KOPT-K1 (cell line): ENCODE measurements at regions not wholly inside any gene's neighbourhood (a gene's known extent, or its start where the extent isn't known, plus 50 kb on each side); places are given as distances from the start of the nearest gene placed in this dataset.

Source experiments
- H3K27ac ChIP-seq: fragments of 200-600 bp; sonication (generic); 2 replicates; pipeline ENCODE4 v1.5.1; 2016; ENCODE audit warnings: antibody characterized with exemption, mild to moderate bottlenecking, low read depth, low read length; ENCODE audit not compliant: poor library complexity, severe bottlenecking
- H3K36me3 ChIP-seq: fragments of 200-600 bp; sonication (generic); 2 replicates; pipeline ENCODE4 v1.5.1; 2017; ENCODE audit warnings: antibody characterized with exemption, mild to moderate bottlenecking, low read length, moderate library complexity; ENCODE audit not compliant: insufficient read depth
- H3K9me3 ChIP-seq: fragments of 200-600 bp; sonication (generic); 2 replicates; pipeline ENCODE4 v1.5.1; 2017; ENCODE audit warnings: antibody characterized with exemption, low read length, mild to moderate bottlenecking; ENCODE audit not compliant: insufficient read depth, poor library complexity, severe bottlenecking

DNA sequence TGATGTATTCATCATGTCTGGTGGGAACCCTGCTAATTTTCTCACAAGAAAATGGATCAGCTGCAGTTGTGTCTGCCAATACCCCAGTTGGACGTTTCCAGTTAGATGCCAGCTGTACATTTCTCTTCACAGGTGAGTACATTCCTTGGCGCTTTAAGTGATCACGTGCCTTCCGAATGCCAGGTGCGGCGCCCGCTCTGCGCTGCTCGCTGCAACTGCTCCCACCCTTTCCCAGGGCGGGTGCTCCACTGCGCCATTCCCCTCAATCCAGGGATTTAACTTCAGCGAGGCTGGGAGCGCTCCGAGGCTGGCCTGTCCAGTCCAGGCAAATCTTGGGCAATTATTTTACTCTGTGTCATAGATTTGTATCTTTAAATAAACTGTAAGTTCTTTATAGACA is 225.0 kb upstream of the RAB6C start:
- Histone ChIP-seq H3K27ac (no peak overlapping the region), H3K9me3 (no peaks in the 10 kb centered on the region), H3K36me3 (no peaks in the 10 kb centered on the region)

DNA sequence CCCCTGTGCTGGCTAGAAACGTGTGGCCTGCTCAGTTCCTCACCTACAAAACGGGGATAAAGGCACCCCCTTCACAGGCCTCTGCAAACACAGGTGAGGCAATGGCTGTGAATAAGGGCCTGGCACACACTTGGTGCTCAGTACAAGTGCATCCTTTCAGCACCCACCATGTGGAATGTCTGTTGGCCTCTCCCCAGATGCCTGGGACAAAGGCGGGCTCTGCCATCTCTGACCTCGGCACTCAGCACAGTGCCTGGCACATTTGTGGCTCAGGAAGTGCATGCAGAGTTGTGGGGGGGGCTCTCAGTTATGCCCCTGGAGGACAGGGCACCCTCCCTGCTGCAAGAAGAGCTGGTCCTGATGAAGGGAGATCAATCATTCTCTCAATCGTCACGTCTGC is 224.6 kb upstream of the RAB6C start:
- no peaks in the 10 kb centered on the region for H3K9me3 ChIP-seq

DNA sequence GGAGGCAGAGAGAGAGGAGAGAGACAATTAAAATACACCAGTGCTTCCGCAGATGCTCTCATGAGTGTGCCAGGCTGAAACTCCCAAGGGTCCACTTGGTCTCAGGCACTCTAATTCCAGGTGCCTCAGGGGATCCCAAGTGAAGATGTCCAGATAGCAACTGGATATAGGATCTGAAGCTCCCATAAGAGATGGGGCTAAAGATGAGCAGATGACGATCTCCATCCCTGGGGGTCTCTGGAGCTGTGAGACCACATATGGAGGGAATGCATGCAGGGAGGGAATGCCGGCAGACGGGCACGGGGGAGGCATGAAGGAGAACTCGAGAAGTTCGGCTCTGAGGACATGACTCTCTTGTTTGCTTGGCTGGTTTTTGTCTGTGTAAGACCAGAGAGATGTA is 223.7 kb upstream of the RAB6C start:
- Histone ChIP-seq H3K36me3 (no peaks in the 10 kb centered on the region), H3K9me3 (no peaks in the 10 kb centered on the region), H3K27ac (no peak overlapping the region)

More for the DNA sequence above, 224.6 kb upstream of the RAB6C start:
- Histone ChIP-seq H3K27ac (no peak overlapping the region), H3K36me3 (no peaks in the 10 kb centered on the region)

DNA sequence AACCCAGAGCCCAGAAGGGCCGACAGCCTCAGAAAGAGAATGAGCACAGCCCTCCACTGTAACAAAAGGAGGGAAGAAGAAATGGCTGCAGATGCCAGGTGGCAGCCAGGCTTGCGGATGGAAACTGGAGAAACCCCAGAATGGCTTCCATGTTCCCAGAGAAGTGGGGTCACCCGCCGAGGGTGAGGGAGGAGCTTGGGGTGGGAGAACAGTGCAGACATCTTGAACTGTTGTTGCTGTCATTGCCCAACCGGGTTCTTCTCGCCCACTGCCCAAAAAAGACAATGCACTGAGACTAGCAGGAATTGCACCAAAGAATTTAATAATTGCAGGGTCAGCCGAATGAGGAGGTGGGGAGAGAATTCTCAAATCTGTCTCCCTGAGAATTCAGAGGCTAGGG is 223.2 kb upstream of the RAB6C start:
- Histone ChIP-seq H3K27ac (no peak overlapping the region), H3K9me3 (no peaks in the 10 kb centered on the region), H3K36me3 (no peaks in the 10 kb centered on the region)

DNA sequence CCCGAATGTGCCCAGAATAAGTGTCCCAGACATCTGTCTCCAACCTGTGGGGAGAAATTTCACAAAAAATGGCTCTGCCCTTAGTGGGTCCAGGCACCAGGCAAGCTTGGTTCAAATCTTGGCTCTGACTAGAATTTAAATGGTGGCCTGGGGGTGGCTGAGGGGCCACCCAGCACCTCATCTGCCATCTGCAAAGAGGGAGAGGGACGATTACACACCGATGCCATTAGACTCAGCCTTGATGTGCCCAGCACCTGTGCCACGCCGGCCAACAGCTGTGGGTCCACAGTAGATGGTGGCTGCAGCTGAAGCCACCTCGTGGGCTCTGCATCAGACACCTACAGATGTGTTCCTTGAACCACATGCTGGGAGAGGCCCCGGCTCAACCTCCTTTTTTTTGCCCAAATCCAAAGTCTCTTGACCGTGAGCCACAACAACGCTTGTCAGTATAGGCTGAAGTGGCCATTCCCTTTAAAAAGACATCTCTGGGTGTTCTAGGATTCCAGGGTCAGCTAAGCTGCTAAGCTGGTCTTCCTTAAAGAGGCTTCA is 222.0 kb upstream of the RAB6C start:
- Histone ChIP-seq H3K27ac (no peak overlapping the region), H3K9me3 (no peaks in the 10 kb centered on the region), H3K36me3 (no peaks in the 10 kb centered on the region)

DNA sequence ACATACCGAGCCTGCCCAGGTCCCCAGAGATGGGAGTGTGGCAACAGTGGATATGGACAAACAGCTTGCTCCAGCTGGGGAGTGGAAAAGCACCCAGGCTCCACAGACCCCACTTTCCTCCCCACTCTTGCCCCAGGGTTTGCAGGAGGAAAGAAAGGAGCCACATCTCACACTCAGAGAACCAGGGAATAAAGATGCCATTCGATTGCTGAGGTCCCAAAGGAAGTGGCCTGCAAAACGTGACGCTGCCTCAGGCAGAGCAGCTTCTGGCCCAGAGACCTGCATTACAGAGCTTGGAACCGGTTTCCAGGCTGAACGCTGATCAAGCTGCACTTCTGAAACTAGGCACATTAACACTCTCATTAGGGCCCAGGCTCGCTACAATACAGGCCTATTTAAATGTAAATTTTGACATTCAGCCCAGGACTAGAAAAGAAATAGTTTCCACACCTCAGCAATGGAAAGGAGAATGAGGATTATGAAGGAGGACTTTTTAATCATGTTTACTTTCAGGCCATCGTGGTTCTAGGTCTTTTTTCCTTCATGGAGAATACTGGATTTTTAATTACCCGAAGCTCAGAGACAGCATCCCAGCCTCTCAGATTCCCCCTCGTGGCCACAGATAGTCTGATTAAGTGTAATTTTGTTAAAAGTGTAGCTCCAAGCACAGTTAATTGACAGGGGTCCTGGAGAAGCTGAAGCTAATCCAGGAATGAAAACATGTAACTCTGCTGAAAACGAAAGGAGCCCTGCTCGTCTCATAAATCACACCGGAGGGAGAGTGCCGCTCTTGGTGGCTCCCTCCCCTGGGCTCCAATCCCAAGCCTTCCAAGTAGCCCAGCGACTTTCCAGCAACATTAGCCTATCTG is 221.3 kb upstream of the RAB6C start:
- Histone ChIP-seq H3K36me3 (no peaks in the 10 kb centered on the region), H3K27ac (no peak overlapping the region), H3K9me3 (no peaks in the 10 kb centered on the region)

DNA sequence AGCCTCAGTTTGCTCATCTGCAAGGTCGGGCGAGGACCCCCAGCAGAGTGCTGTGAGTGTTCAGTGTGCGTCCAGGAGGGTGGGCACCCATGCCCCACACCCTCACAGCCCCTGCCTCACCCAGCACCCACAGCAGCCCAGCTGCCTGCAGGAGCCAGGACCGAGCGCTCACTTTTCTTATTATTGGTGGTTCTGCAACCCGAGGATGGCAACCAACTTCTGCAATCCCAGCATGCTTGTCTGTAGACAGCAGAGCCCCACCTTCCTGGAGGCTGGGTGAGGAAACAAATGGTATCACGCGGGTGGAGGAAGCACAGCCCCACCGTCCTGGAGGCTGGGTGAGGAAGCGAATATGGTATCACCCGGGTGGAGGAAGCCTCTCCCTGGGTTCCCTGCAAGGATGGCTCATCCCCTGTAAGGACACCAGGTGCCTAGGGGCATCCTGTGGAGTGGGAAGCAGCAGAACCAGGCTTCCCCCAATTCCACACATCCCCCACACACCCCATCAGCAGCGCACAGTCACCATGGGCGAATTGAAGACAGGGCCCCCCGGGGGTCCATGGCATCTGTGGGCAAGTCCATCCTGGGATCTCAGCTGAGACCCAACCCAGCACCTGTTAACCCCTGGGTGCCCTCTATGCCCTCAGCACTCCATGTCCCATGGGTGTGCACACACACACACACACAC is 220.5 kb upstream of the RAB6C start:
- H3K9me3 ChIP-seq = no peaks in the 10 kb centered on the region
- H3K27ac ChIP-seq = no peak overlapping the region
- H3K36me3 ChIP-seq = no peaks in the 10 kb centered on the region

DNA sequence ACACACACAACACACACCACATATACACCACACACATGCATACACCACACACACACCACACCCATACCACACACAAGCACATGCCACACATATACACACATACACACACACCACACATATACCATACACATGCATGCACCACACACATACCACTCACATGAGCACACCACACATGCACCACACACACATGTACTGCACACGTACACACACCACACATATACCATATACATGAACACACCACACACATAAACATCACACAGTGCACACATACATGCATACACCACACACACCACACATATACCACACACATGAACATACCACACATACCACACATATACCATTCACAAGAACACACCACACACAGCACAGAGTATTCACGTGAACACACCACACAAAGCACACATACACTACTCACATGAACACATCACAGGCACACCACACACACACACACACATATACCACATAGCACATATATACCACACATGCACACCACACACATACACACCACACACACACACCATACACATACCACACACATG is 219.9 kb upstream of the RAB6C start:
- no peak overlapping the region for H3K27ac ChIP-seq
- H3K36me3 ChIP-seq = no peaks in the 10 kb centered on the region
- H3K9me3 ChIP-seq = no peaks in the 10 kb centered on the region

DNA sequence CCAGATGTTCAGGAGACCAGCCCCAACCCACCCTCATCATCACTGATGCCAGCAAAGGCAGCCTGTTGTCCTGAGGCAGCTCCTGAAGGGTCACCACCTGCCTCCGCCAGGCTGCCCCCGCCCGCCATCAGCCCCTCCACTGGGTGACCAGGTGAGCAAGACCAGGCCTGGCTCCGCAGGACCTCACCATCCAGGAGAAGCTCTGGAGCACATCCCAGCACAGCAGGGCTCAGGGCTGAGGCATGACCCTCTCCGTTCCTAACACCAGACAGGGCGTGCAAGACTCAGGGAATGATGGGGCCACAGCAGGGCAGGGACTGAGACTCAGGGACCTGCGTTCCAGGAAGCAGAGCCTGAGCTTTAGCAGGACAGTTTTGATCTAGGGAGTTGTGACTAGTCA is 218.8 kb upstream of the RAB6C start:
- H3K9me3 ChIP-seq = no peaks in the 10 kb centered on the region
- no peak overlapping the region for H3K27ac ChIP-seq
- H3K36me3 ChIP-seq = no peaks in the 10 kb centered on the region

DNA sequence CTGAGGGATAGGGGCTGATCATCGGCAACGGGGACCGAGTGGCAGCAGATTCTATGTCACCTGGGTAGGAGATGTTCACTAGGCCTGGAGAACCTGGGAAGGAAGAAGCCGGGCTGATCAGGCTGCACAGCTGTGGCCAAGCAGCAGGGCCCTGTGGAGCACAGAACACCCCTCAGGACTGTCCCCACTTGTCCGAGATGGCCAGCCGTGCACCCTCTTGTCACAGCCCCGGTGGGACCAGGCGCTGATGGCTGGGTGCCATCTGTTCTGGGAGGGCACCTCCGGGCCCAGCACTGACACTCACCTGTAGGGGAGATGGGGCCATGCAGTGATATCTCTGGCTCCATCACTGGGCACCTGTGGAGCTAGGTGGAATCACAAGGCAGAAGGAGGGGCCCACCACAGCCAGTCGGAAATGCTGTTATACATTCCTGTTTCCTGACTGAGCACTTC is 217.9 kb upstream of the RAB6C start:
- no peak overlapping the region for H3K27ac ChIP-seq
- H3K9me3 ChIP-seq = no peaks in the 10 kb centered on the region
- no peaks in the 10 kb centered on the region for H3K36me3 ChIP-seq

DNA sequence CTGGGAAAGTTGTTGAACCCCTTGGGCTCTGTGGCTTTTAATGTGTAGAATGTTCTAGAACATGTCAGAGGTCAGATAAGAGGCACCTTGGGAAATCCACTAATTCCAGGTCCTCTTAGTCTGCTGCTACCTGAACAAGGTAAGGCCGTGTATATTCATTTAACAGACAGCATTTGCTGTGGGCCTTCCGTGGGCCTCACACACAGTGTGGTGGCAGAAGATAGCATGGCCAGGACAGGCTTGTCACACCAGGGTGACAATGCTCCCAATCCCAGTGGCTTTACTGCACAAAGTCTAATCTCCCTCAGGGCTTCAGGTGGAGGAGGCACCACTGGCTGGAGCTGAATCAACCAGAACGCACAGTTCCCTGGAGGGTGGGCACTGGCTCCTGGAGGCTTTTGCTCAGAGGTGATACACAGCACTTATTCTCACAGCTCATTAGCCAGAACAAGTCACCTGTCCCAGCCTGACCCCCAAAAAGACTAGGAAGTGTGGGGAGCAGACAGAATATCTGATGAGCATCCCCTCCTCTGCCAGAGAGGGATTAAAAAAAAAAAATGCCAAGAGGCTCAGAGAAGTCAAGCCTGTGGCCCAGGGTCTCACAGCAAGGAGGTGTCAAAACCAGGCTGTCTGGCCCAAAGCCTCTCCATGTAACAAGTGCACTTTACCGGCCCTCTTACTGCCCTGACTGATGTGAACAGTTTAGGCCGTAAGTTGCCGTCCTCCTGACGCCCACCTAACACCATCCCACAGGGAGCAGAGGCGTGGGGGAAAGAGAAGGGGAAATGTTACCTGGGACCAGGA is 216.9 kb upstream of the RAB6C start:
- Histone ChIP-seq H3K27ac (no peak overlapping the region), H3K9me3 (no peaks in the 10 kb centered on the region), H3K36me3 (no peaks in the 10 kb centered on the region)

DNA sequence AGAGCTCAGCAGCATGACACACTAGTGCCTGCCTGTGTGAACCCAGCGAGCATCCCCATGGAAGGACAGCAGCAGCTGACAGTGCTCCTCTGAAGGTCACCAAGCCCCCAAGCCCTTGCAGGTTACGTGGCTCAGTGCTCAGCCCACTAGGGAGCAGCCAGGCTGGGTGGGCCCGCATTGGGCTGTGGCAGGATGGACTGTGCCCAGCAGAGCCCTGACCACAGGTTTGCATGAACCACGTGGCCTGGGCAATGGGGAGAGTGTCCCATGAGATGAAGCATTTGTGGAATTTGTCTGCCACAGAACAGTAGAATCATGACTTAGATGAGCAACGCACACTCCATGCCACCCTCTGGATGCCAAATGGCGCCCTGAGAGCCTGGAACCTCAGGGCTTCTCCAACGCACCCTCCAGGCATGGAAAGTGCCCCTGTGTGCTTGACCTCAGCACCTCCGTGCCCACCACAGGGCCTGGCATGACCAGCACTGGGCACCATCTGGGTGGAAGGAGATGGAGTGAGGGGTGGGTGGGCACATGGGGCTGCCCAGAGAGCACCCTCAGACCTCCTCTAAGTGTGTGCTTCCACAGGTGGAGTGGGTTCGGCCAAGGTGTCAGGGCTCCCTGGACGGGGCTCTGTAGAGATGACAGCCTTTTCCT is 216.1 kb upstream of the RAB6C start:
- H3K9me3 ChIP-seq = no peaks in the 10 kb centered on the region
- no peak overlapping the region for H3K27ac ChIP-seq
- H3K36me3 ChIP-seq = no peaks in the 10 kb centered on the region

DNA sequence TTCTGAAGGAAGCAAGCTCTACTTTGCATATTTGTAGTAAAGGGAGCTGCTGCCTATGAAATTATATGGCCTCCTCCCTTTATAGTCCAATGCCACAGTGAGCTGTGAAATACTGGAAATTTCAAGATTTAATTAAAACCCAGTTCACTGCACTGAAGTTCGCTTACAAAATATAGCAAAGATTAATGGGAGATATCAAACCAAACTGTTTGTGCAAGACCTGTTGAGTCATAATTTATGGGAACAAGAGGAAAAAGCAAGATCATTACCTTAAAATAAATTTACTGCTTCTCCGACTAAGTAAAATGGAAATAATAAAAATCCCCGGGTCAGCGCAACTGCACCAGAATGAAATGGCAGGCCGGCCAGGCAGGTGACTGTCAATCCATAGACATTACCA is 215.5 kb upstream of the RAB6C start:
- no peak overlapping the region for H3K27ac ChIP-seq
- no peaks in the 10 kb centered on the region for H3K36me3 ChIP-seq
- no peaks in the 10 kb centered on the region for H3K9me3 ChIP-seq
